CD4-positive, CD25-positive, alpha-beta regulatory T cell (primary cell): ENCODE measurements at regions not wholly inside any gene's neighbourhood (a gene's known extent, or its start where the extent isn't known, plus 50 kb on each side); places are given as distances from the start of the nearest gene placed in this dataset.
"Not testable (repeated sequence)": the region's sequence is repeated elsewhere in the genome, so short reads cannot be mapped to it uniquely, and the experiment has no call there.

Experiments used
- ATAC-seq, 2 donors: fragments of 150-1000 bp; cut with Tn5 transposase; one replicate each; pipeline ENCODE4 v1.10.0; 2021; ENCODE audit warnings: low read depth in 2 of 2, moderate number of reproducible peaks in 2 of 2, moderate library complexity in 1 of 2
- DNase-seq, 3 donors: peaks; one replicate each; pipeline versions ENCODE4 v3.0.0 to v3.0.0-alpha.2; 2012 to 2022; ENCODE audit warnings: mixed read lengths in 1 of 3
- H3K27ac ChIP-seq: one replicate; pipeline ENCODE4 v1.7.0; 2013; ENCODE audit warnings: mild to moderate bottlenecking, low read length; ENCODE audit not compliant: insufficient read depth, poor library complexity, severe bottlenecking
- H3K27me3 ChIP-seq: one replicate; pipeline ENCODE4 v1.7.0; 2013; ENCODE audit warnings: low read length; ENCODE audit not compliant: control insufficient read depth, insufficient read depth
- H3K36me3 ChIP-seq: one replicate; pipeline ENCODE4 v1.7.0; 2013; ENCODE audit warnings: mild to moderate bottlenecking, low read length, moderate library complexity; ENCODE audit not compliant: control insufficient read depth, insufficient read depth
- H3K4me1 ChIP-seq: 2 replicates; pipeline ENCODE4 v1.7.0; 2013; ENCODE audit warnings: mild to moderate bottlenecking, low read length; ENCODE audit not compliant: insufficient read depth, control insufficient read depth, poor library complexity, severe bottlenecking
- H3K4me3 ChIP-seq: one replicate; pipeline ENCODE4 v1.7.0; 2013; ENCODE audit warnings: low read depth, mild to moderate bottlenecking, low read length, moderate library complexity
- H3K9me3 ChIP-seq, 2 experiments: 1 replicate in 1 of 2; 2 replicates in 1 of 2; pipeline ENCODE4 v1.7.0; 2013; ENCODE audit warnings: low read length in 2 of 2, mild to moderate bottlenecking in 1 of 2, moderate library complexity in 1 of 2; ENCODE audit not compliant: control insufficient read depth in 2 of 2
- H3K27ac Mint-ChIP-seq, 3 donors: one replicate each; pipeline ENCODE4 v1.8.0; 2020 to 2022; ENCODE audit warnings: mild to moderate bottlenecking in 3 of 3, mixed read lengths in 3 of 3, moderate library complexity in 2 of 3
- H3K27me3 Mint-ChIP-seq: one replicate; pipeline ENCODE4 v1.8.0; 2022; ENCODE audit warnings: mild to moderate bottlenecking, mixed read lengths
- H3K36me3 Mint-ChIP-seq: one replicate; pipeline ENCODE4 v1.8.0; 2020; ENCODE audit warnings: mixed read lengths
- H3K4me1 Mint-ChIP-seq, 4 donors: one replicate each; pipeline ENCODE4 v1.8.0; 2020 to 2022; ENCODE audit warnings: mixed read lengths in 4 of 4, mild to moderate bottlenecking in 1 of 4
- H3K4me3 Mint-ChIP-seq, 4 donors: one replicate each; pipeline ENCODE4 v1.8.0; 2020 to 2022; ENCODE audit warnings: mild to moderate bottlenecking in 4 of 4, mixed read lengths in 4 of 4, moderate library complexity in 3 of 4
- H3K9me3 Mint-ChIP-seq, 7 donors: one replicate each; pipeline ENCODE4 v1.8.0; 2020 to 2022; ENCODE audit warnings: mixed read lengths in 7 of 7, mild to moderate bottlenecking in 3 of 7, moderate library complexity in 2 of 7

DNA sequence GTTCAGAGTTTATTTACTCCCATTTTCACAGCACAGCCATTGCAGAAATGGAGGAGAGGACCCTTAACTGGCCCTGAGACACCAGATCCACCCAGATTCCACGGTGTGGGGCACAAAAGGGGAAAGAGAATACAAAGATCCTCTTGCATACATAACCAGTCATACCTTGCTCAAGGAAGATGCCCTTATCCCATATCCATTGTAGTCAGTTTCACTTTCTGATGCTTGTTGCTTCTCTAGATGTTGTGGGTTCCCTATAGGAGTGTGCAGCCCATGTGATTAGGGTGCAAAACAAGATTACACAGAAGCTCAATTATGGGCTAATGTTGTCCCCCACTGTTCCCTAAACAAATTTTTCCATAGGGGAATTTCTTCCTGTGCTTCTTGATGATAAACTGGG lies 1309.0 kb upstream of the PABPC4L start:
- no peak overlapping the region for H3K4me3 ChIP-seq
- Mint-ChIP-seq H3K27me3 (no peaks in the 10 kb centered on the region), H3K36me3 (no peaks in the 10 kb centered on the region), H3K27ac (no peak overlapping the region), H3K4me3 (no peak overlapping the region), H3K4me1 (no peaks in the 10 kb centered on the region), H3K9me3 (peaks cover 0 to 20% (median 1%) of the 10 kb centered on the region in 7 donors)
- no peaks in the 10 kb centered on the region for H3K27me3 ChIP-seq
- ATAC-seq (no peak), DNase-seq (no peak)
- no peaks in the 10 kb centered on the region for H3K36me3 ChIP-seq
- no peaks in the 10 kb centered on the region for H3K4me1 ChIP-seq
- no peaks in the 10 kb centered on the region for H3K9me3 ChIP-seq
- no peak overlapping the region for H3K27ac ChIP-seq

DNA sequence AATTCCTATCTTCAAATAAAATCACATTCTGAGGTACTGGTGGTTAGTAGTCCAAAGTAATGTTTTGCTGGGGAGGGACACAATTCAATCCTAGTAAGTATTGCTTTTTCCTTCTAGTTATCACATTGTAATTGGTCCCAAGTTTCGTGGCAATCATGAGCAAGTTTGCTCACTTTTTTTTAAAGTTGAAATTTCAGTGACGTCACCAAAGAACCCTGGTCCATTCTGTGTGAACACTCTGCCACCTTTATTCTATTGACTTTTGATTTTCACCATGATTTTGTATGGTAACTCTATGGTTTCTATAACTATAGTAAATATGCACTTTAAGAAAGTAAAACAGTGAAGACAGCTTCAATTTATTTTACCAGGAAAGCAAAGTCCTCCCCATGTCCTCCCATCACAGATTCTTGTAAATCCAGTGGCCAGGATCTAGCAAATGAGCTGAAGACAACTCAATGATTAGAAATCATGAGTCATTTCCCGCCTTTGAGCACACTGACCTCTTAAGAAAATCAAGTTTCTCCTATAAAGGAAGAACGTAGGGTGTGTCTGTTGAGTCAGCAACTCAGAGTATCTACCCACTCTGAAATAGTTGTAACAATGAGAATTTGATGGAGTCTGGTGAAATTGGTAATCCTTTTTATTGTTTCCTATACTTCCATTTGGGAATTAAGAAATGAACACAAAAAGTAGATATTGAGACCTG lies 1306.6 kb upstream of the PABPC4L start:
- H3K4me1 Mint-ChIP-seq, result no peaks in the 10 kb centered on the region
- DNase-seq (no peak), ATAC-seq (no peak)
- H3K27ac Mint-ChIP-seq, result no peak overlapping the region
- no peaks in the 10 kb centered on the region for H3K27me3 Mint-ChIP-seq
- no peak overlapping the region for H3K4me3 ChIP-seq
- H3K4me1 ChIP-seq, result no peaks in the 10 kb centered on the region
- H3K4me3 Mint-ChIP-seq, result no peak overlapping the region
- H3K9me3 ChIP-seq, result no peaks in the 10 kb centered on the region
- H3K36me3 Mint-ChIP-seq, result no peaks in the 10 kb centered on the region
- H3K36me3 ChIP-seq, result no peaks in the 10 kb centered on the region
- H3K9me3 Mint-ChIP-seq, result peaks cover 1 to 26% (median 7%) of the 10 kb centered on the region in 7 donors
- no peak overlapping the region for H3K27ac ChIP-seq
- no peaks in the 10 kb centered on the region for H3K27me3 ChIP-seq

GRCh38 chr4:135497563-135498152 lies 1296.1 kb upstream of the PABPC4L start:
- Histone ChIP-seq H3K27me3 (no peaks in the 10 kb centered on the region), H3K9me3 (no peaks in the 10 kb centered on the region), H3K36me3 (no peaks in the 10 kb centered on the region), H3K27ac (no peak overlapping the region), H3K4me3 (no peak overlapping the region), H3K4me1 (no peaks in the 10 kb centered on the region)
- Mint-ChIP-seq H3K27ac (no peak overlapping the region), H3K4me1 (no peaks in the 10 kb centered on the region), H3K9me3 (peaks cover 0 to 14% (median 6%) of the 10 kb centered on the region in 7 donors), H3K4me3 (no peak overlapping the region), H3K27me3 (no peaks in the 10 kb centered on the region), H3K36me3 (no peaks in the 10 kb centered on the region)
- DNase-seq (no peak), ATAC-seq (no peak)

GRCh38 chr4:135492439-135492838 lies 1290.8 kb upstream of the PABPC4L start:
- H3K4me1 ChIP-seq, result no peaks in the 10 kb centered on the region
- H3K9me3 Mint-ChIP-seq, result peaks cover 0 to 11% (median 5%) of the 10 kb centered on the region in 7 donors
- no peaks in the 10 kb centered on the region for H3K4me1 Mint-ChIP-seq
- no peak overlapping the region for H3K27ac ChIP-seq
- no peaks in the 10 kb centered on the region for H3K27me3 ChIP-seq
- H3K4me3 Mint-ChIP-seq, result no peak overlapping the region
- ATAC-seq (no peak), DNase-seq (no peak)
- no peak overlapping the region for H3K27ac Mint-ChIP-seq
- H3K4me3 ChIP-seq, result no peak overlapping the region
- peaks cover 0 to 3% of the 10 kb centered on the region in 2 experiments for H3K9me3 ChIP-seq
- H3K36me3 ChIP-seq, result no peaks in the 10 kb centered on the region
- H3K36me3 Mint-ChIP-seq, result no peaks in the 10 kb centered on the region
- no peaks in the 10 kb centered on the region for H3K27me3 Mint-ChIP-seq

- DNase-seq (no peak), ATAC-seq (no peak)
- Histone ChIP-seq H3K9me3 (no peaks in the 10 kb centered on the region), H3K4me1 (no peaks in the 10 kb centered on the region), H3K27me3 (no peaks in the 10 kb centered on the region), H3K27ac (no peak overlapping the region), H3K4me3 (no peak overlapping the region), H3K36me3 (no peaks in the 10 kb centered on the region)
- Mint-ChIP-seq H3K4me3 (no peak overlapping the region), H3K36me3 (no peaks in the 10 kb centered on the region), H3K4me1 (no peaks in the 10 kb centered on the region), H3K27me3 (no peaks in the 10 kb centered on the region), H3K9me3 (peaks cover 0 to 8% (median 1%) of the 10 kb centered on the region in 7 donors), H3K27ac (no peak overlapping the region)
These were observed 1283.8 kb upstream of the PABPC4L start for GRCh38 chr4:135485371-135485770.

GRCh38 chr4:135476272-135476671 lies 1274.7 kb upstream of the PABPC4L start:
- Histone ChIP-seq H3K27ac (no peak overlapping the region), H3K27me3 (no peaks in the 10 kb centered on the region), H3K36me3 (no peaks in the 10 kb centered on the region), H3K4me1 (no peaks in the 10 kb centered on the region), H3K4me3 (no peak overlapping the region), H3K9me3 (peaks cover 0 to 12% of the 10 kb centered on the region in 2 experiments)
- ATAC-seq, result no peak
- DNase-seq, result no peak
- Mint-ChIP-seq H3K4me1 (no peaks in the 10 kb centered on the region), H3K36me3 (no peaks in the 10 kb centered on the region), H3K27me3 (no peaks in the 10 kb centered on the region), H3K4me3 (no peak overlapping the region), H3K27ac (no peak overlapping the region), H3K9me3 (peaks cover 0 to 16% (median 4%) of the 10 kb centered on the region in 7 donors)

GRCh38 chr4:135464311-135464710 lies 1262.7 kb upstream of the PABPC4L start:
- Histone ChIP-seq H3K4me1 (no peaks in the 10 kb centered on the region), H3K27me3 (no peaks in the 10 kb centered on the region), H3K4me3 (no peak overlapping the region), H3K36me3 (no peaks in the 10 kb centered on the region), H3K27ac (no peak overlapping the region), H3K9me3 (peaks cover 0 to 3% of the 10 kb centered on the region in 2 experiments)
- no peaks in the 10 kb centered on the region for H3K36me3 Mint-ChIP-seq
- no peaks in the 10 kb centered on the region for H3K27me3 Mint-ChIP-seq
- no peaks in the 10 kb centered on the region for H3K4me1 Mint-ChIP-seq
- H3K4me3 Mint-ChIP-seq, result no peak overlapping the region
- H3K9me3 Mint-ChIP-seq, result peaks cover 0 to 14% (median 7%) of the 10 kb centered on the region in 7 donors
- no peak overlapping the region for H3K27ac Mint-ChIP-seq
- DNase-seq (no peak), ATAC-seq (no peak)

GRCh38 chr4:135447598-135447997 lies 1246.0 kb upstream of the PABPC4L start:
- H3K9me3 ChIP-seq, H3K4me1 Mint-ChIP-seq, H3K36me3 Mint-ChIP-seq: not testable (repeated sequence)

More at GRCh38 chr4:135447598-135447997, 1246.0 kb upstream of the PABPC4L start:
- H3K27me3 Mint-ChIP-seq, H3K27ac ChIP-seq, DNase-seq, H3K4me1 ChIP-seq, H3K4me3 ChIP-seq, H3K36me3 ChIP-seq, ATAC-seq, H3K27me3 ChIP-seq, H3K27ac Mint-ChIP-seq, H3K4me3 Mint-ChIP-seq, H3K9me3 Mint-ChIP-seq: not testable (repeated sequence)
